ENCODE measurements at regions not wholly inside any gene's neighbourhood (a gene's known extent, or its start where the extent isn't known, plus 50 kb on each side); places are given as distances from the start of the nearest gene placed in this dataset.

DNA sequence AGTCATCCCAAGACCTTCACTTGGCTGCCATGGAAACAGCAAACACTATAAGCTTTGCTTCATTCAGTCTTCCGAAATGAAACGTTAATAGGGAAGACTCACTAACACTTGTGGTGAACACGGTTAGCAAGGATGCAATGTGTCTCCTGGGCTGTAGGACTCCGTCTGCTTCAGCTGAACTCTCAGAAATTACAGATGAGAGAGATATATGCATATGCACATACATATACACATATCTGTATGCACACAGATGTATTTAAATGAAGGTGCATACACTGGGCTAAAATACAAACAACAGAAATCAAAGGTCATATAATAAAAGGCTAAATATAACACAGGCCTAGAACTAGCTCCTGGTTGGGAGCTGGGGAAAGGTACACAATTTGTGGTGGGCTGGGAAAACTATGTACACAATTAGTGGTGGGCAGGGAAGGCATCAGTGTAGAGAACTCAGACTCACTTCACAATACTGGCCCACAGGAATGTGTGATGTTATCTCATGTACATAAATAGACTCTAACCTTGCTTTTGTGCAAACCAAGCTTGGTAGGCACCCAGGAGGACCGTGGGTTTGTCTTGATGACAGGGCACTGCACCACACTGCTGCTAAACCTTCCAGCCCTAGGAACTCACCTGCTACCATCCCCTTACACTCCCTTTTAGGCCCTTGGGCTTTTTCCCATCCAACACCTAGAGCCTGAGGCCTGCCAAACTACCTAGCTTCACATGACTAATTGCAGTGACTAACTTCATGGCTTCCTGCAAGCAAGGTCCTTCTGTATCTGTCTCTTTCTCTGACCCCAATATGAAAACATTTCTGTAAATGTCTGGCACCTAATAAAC is 873.1 kb downstream of the NSUN3 start:
- TF ChIP-seq CTCF (IDR thresholded peaks at IDR 0.05; ENCODE audit: insufficient read depth, low read depth, low read length), result no peak
- POLR2A ChIA-PET, result no interaction called here
- CTCF ChIA-PET, result no interaction called here
- no peaks in the 10 kb centered on the region for H3K27me3 ChIP-seq (ENCODE audit: control insufficient read depth, insufficient read depth, low read length)
- no peak for DNase-seq (ENCODE audit: low read depth)
- H3K4me3 ChIP-seq (ENCODE audit: low read depth, low read length), result no peak overlapping the region
- no peaks in the 10 kb centered on the region for H3K36me3 ChIP-seq (ENCODE audit: control insufficient read depth, insufficient read depth, low read length)

DNA sequence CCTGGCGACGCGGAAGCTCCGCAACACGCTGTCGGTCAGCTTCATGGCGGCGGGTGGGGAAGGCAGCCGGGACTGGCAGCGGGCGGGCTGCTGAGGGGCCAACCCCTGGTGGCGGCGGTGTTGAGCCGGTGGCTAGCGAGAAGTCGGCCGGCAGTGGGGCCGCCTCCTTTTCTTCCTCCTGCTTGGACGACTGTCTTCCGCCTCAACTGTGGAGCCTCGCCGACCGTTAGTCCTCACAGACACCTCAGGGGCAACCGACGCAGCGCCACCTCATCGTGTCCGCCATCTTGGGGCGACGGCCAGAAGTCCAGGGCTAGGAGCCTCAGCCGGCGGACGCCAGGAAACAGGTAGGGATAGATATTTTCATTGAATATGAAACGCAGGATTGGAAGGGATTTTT is 875.1 kb downstream of the NSUN3 start:
- ChIA-PET CTCF (no interaction called here), POLR2A (no interaction called here)
- no peak for TF ChIP-seq CTCF (IDR thresholded peaks at IDR 0.05; ENCODE audit: insufficient read depth, low read depth, low read length)
- no peak overlapping the region for H3K4me3 ChIP-seq (ENCODE audit: low read depth, low read length)
- H3K36me3 ChIP-seq (ENCODE audit: control insufficient read depth, insufficient read depth, low read length), result no peaks in the 10 kb centered on the region
- no peaks in the 10 kb centered on the region for H3K27me3 ChIP-seq (ENCODE audit: control insufficient read depth, insufficient read depth, low read length)
- no peak for DNase-seq (ENCODE audit: low read depth)

GRCh38 chr3:94946683-94947082 is 883.8 kb downstream of the NSUN3 start:
- CTCF ChIA-PET, result no interaction called here
- H3K4me3 ChIP-seq (ENCODE audit: low read depth, low read length), result no peak overlapping the region
- DNase-seq (ENCODE audit: low read depth), result no peak
- POLR2A ChIA-PET, result no interaction called here
- no peaks in the 10 kb centered on the region for H3K36me3 ChIP-seq (ENCODE audit: control insufficient read depth, insufficient read depth, low read length)
- TF ChIP-seq CTCF (IDR thresholded peaks at IDR 0.05; ENCODE audit: insufficient read depth, low read depth, low read length), result no peak
- H3K27me3 ChIP-seq (ENCODE audit: control insufficient read depth, insufficient read depth, low read length), result no peaks in the 10 kb centered on the region

DNA sequence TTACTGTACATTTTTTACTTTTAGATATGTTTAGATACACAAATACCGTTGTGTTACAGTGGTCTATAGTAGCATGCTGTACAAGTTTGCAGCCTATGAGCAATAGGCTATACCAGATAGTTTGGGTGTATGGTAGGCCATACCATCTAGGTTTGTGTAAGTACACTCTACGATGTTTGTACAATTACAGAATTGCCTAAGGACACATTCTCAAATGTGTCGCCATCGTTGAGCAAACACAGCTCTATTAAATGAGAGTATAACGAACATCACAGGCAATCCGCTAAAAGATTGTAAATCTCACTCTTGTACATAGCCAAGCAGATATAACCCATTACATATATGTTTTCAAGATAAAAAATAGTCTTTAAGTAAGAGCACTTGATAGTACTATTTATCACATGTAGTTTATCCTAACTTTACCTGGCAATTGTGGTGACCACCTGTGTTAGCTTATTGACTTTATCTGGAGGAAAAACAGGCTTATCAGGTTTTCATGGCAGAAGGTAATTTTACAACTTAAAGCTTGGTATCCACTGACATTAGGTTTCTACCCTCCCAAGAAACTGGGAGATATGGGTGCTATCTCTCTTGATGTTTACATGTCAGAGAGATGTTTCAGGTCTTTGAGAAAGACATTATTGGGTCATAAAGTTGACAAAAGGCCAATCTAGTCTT is 898.7 kb downstream of the NSUN3 start:
- Histone ChIP-seq H3K4me3 (ENCODE audit: low read depth, low read length) (no peak overlapping the region), H3K36me3 (ENCODE audit: control insufficient read depth, insufficient read depth, low read length) (no peaks in the 10 kb centered on the region), H3K27me3 (ENCODE audit: control insufficient read depth, insufficient read depth, low read length) (no peaks in the 10 kb centered on the region)
- no peak for DNase-seq (ENCODE audit: low read depth)
- ChIA-PET POLR2A (no interaction called here), CTCF (no interaction called here)
- TF ChIP-seq CTCF (IDR thresholded peaks at IDR 0.05; ENCODE audit: insufficient read depth, low read depth, low read length), result no peak

- H3K36me3 ChIP-seq (ENCODE audit: control insufficient read depth, insufficient read depth, low read length), result no peaks in the 10 kb centered on the region
- no peak overlapping the region for H3K4me3 ChIP-seq (ENCODE audit: low read depth, low read length)
- DNase-seq (ENCODE audit: low read depth), result no peak
- no peaks in the 10 kb centered on the region for H3K27me3 ChIP-seq (ENCODE audit: control insufficient read depth, insufficient read depth, low read length)
- no peak for TF ChIP-seq CTCF (IDR thresholded peaks at IDR 0.05; ENCODE audit: insufficient read depth, low read depth, low read length)
- CTCF ChIA-PET, result no interaction called here
- POLR2A ChIA-PET, result no interaction called here
Measured at GRCh38 chr3:94965867-94966475, 903.1 kb downstream of the NSUN3 start.

Data from BJ (cell line).